ENCODE measurements at regions not wholly inside any gene's neighbourhood (a gene's known extent, or its start where the extent isn't known, plus 50 kb on each side); places are given as distances from the start of the nearest gene placed in this dataset.
"Not testable (repeated sequence)": the region's sequence is repeated elsewhere in the genome, so short reads cannot be mapped to it uniquely, and the experiment has no call there.

DNA sequence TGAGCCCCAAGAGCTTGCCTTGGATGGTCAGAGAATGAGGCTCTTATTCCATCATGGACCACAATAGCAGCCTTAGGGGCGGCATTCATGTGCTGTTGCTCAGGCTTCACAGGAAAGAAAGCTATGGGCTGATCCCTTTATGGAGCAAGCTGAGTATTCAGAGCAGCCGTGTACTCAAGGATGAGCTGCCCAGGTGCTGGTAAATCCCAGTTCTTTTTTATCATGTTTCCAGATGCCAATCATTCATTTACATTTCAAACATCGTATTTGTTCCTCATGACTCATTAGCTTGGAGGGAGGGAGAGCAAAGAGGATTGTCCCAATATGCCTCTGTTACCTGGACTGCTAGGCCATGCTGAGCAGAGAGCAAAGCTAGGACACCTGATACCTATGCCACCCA is 475.7 kb downstream of the SHISA9 start:
- H3K79me2 ChIP-seq (ENCODE audit: insufficient read depth, low read length) = no peaks in the 10 kb centered on the region
- no peak for TF ChIP-seq EZH2 (IDR thresholded peaks at IDR 0.05; ENCODE audit: borderline replicate concordance, low read length)
- TF ChIP-seq, protein P1, sequence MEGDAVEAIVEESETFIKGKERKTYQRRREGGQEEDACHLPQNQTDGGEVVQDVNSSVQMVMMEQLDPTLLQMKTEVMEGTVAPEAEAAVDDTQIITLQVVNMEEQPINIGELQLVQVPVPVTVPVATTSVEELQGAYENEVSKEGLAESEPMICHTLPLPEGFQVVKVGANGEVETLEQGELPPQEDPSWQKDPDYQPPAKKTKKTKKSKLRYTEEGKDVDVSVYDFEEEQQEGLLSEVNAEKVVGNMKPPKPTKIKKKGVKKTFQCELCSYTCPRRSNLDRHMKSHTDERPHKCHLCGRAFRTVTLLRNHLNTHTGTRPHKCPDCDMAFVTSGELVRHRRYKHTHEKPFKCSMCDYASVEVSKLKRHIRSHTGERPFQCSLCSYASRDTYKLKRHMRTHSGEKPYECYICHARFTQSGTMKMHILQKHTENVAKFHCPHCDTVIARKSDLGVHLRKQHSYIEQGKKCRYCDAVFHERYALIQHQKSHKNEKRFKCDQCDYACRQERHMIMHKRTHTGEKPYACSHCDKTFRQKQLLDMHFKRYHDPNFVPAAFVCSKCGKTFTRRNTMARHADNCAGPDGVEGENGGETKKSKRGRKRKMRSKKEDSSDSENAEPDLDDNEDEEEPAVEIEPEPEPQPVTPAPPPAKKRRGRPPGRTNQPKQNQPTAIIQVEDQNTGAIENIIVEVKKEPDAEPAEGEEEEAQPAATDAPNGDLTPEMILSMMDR (IDR thresholded peaks at IDR 0.05; ENCODE audit: low read length) = no peak
- no peaks in the 10 kb centered on the region; the same call in 1 of the 2 replicates for H3K36me3 ChIP-seq (ENCODE audit: insufficient read depth, low read length)
- H3K27ac ChIP-seq (ENCODE audit: low read depth, low read length, poor library complexity, severe bottlenecking) = no peak overlapping the region
- H3K9me2 ChIP-seq (ENCODE audit: low read depth, low read length) = no peaks in the 10 kb centered on the region
- no peaks in the 10 kb centered on the region for H3K27me3 ChIP-seq (ENCODE audit: insufficient read depth, low read length)
- no peak overlapping the region for H3K4me3 ChIP-seq (ENCODE audit: low read depth, low read length, poor library complexity, severe bottlenecking)
- H4K20me1 ChIP-seq (ENCODE audit: insufficient read depth, low read length) = no peaks in the 10 kb centered on the region
- H2AFZ ChIP-seq (ENCODE audit: low read length) = no peak overlapping the region
- H3K4me2 ChIP-seq (ENCODE audit: low read length) = no peak overlapping the region
- H3F3A ChIP-seq (ENCODE audit: insufficient read depth, low read length) = no peaks in the 10 kb centered on the region; the same call in 1 of the 2 replicates
- H3K4me1 ChIP-seq (ENCODE audit: insufficient read depth, low read length, severe bottlenecking) = no peaks in the 10 kb centered on the region
- 0 out of 2 replicates have a peak, but pooled peaks cover 3% of the 10 kb centered on the region for H3K9me3 ChIP-seq (ENCODE audit: low read length)
- H3K9ac ChIP-seq (ENCODE audit: low read length) = no peak overlapping the region

DNA sequence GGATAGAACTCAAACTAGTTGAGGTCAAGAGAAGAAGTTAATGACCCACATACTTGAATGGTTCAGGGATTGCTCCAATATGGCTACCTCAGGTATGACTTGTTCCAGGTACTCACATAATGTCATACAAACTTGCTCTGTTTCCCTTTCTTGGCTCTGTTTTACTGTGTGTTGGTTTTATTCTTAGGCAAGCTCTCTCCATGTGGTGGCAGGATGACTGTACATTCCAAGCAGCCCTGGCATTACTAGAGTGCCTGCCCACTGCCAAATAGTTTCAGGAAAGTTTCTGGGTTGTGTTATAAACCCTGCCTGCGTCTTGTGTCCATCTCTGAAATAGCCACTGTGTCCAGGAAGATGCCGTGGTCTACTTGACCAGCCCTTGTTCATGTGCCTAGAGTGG is 476.8 kb downstream of the SHISA9 start:
- Histone ChIP-seq H3F3A (ENCODE audit: insufficient read depth, low read length) (no peaks in the 10 kb centered on the region; the same call in 1 of the 2 replicates), H3K36me3 (ENCODE audit: insufficient read depth, low read length) (no peaks in the 10 kb centered on the region; the same call in 1 of the 2 replicates), H3K9ac (ENCODE audit: low read length) (no peak overlapping the region), H3K4me1 (ENCODE audit: insufficient read depth, low read length, severe bottlenecking) (no peaks in the 10 kb centered on the region), H3K9me2 (ENCODE audit: low read depth, low read length) (no peaks in the 10 kb centered on the region), H3K27ac (ENCODE audit: low read depth, low read length, poor library complexity, severe bottlenecking) (no peak overlapping the region), H4K20me1 (ENCODE audit: insufficient read depth, low read length) (no peaks in the 10 kb centered on the region), H3K27me3 (ENCODE audit: insufficient read depth, low read length) (no peaks in the 10 kb centered on the region), H3K4me3 (ENCODE audit: low read depth, low read length, poor library complexity, severe bottlenecking) (no peak overlapping the region), H2AFZ (ENCODE audit: low read length) (no peak overlapping the region), H3K4me2 (ENCODE audit: low read length) (no peak overlapping the region), H3K9me3 (ENCODE audit: low read length) (0 out of 2 replicates have a peak, but pooled peaks cover 3% of the 10 kb centered on the region), H3K79me2 (ENCODE audit: insufficient read depth, low read length) (no peaks in the 10 kb centered on the region)
- TF ChIP-seq, protein P1 (IDR thresholded peaks at IDR 0.05; ENCODE audit: low read length) = no peak
- TF ChIP-seq EZH2 (IDR thresholded peaks at IDR 0.05; ENCODE audit: borderline replicate concordance, low read length) = no peak

DNA sequence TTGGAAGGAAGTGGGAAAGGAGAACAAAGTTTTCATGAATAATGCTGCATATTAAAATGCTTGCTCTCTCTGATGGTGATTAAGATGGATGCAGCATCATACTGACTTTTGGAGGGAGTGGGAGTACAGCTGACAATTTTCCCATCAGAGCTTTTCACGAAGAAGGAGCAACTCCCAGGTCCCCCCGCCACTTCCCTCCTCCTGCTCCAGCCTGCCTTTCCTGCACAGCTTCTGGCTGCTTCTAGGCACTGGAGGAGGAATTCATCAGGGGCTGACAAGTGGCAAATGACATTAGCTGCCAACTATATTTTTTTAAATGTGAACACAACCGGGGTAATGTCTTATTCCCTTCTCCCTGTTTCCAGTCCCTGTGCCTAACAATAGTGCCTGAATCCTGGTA is 477.9 kb downstream of the SHISA9 start:
- Histone ChIP-seq H4K20me1 (ENCODE audit: insufficient read depth, low read length) (no peaks in the 10 kb centered on the region), H3K36me3 (ENCODE audit: insufficient read depth, low read length) (no peaks in the 10 kb centered on the region; the same call in 1 of the 2 replicates), H3K9me3 (ENCODE audit: low read length) (0 out of 2 replicates have a peak, but pooled peaks cover 5% of the 10 kb centered on the region), H3K9me2 (ENCODE audit: low read depth, low read length) (no peaks in the 10 kb centered on the region), H3K9ac (ENCODE audit: low read length) (no peak overlapping the region), H2AFZ (ENCODE audit: low read length) (no peak overlapping the region), H3F3A (ENCODE audit: insufficient read depth, low read length) (no peaks in the 10 kb centered on the region; the same call in 1 of the 2 replicates), H3K4me3 (ENCODE audit: low read depth, low read length, poor library complexity, severe bottlenecking) (no peak overlapping the region), H3K27me3 (ENCODE audit: insufficient read depth, low read length) (no peaks in the 10 kb centered on the region), H3K27ac (ENCODE audit: low read depth, low read length, poor library complexity, severe bottlenecking) (no peak overlapping the region), H3K4me2 (ENCODE audit: low read length) (no peak overlapping the region), H3K4me1 (ENCODE audit: insufficient read depth, low read length, severe bottlenecking) (no peaks in the 10 kb centered on the region), H3K79me2 (ENCODE audit: insufficient read depth, low read length) (no peaks in the 10 kb centered on the region)
- TF ChIP-seq EZH2 (IDR thresholded peaks at IDR 0.05; ENCODE audit: borderline replicate concordance, low read length) = no peak
- TF ChIP-seq, protein P1 (IDR thresholded peaks at IDR 0.05; ENCODE audit: low read length) = no peak

DNA sequence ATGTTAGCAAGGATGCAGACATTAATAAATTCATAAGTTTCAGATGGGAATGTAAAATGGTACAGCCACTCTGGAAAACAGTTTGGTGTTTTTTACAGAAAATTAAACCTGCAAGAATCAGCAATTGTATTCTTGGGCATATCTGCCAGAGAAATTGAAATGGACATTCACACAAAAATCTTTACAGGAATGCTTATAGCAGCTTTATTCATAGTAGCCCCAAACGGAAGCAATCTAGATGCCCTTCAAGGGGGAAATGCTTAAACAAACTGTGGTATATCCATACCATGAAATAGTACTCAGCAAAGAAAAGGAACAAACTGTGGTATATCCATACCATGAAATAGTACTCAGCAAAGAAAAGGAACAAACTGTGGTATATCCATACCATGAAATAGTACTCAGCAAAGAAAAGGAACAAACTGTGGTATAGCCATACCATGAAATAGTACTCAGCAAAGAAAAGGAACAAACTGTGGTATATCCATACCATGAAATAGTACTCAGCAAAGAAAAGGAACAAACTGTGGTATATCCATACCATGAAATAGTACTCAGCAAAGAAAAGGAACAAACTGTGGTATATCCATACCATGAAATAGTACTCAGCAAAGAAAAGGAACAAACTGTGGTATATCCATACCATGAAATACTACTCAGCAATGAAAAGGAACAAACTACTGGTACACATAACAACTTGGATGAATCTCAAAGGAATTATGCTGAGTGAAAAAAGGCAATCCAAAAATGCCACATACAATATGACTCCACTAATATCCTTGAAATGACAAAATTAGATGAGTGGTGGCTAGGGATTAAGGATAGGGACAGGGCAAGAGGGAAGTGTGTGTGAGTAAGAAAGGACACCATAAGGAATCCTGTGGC is 484.0 kb downstream of the SHISA9 start:
- H3K4me2 ChIP-seq (ENCODE audit: low read length); H3K9ac ChIP-seq (ENCODE audit: low read length); H3K79me2 ChIP-seq (ENCODE audit: insufficient read depth, low read length); H3K27ac ChIP-seq (ENCODE audit: low read depth, low read length, poor library complexity, severe bottlenecking); H3K4me3 ChIP-seq (ENCODE audit: low read depth, low read length, poor library complexity, severe bottlenecking); H4K20me1 ChIP-seq (ENCODE audit: insufficient read depth, low read length); H2AFZ ChIP-seq (ENCODE audit: low read length); H3K36me3 ChIP-seq (ENCODE audit: insufficient read depth, low read length); H3K9me2 ChIP-seq (ENCODE audit: low read depth, low read length); H3K27me3 ChIP-seq (ENCODE audit: insufficient read depth, low read length): not testable (repeated sequence)
- Histone ChIP-seq H3F3A (ENCODE audit: insufficient read depth, low read length) (peaks cover 10% of the 10 kb centered on the region), H3K4me1 (ENCODE audit: insufficient read depth, low read length, severe bottlenecking) (peaks cover 26% of the 10 kb centered on the region), H3K9me3 (ENCODE audit: low read length) (peaks cover 32% of the 10 kb centered on the region)
